ENCODE measurements at regions not wholly inside any gene's neighbourhood (a gene's known extent, or its start where the extent isn't known, plus 50 kb on each side); places are given as distances from the start of the nearest gene placed in this dataset.
"Not testable (repeated sequence)": the region's sequence is repeated elsewhere in the genome, so short reads cannot be mapped to it uniquely, and the experiment has no call there.

DNA sequence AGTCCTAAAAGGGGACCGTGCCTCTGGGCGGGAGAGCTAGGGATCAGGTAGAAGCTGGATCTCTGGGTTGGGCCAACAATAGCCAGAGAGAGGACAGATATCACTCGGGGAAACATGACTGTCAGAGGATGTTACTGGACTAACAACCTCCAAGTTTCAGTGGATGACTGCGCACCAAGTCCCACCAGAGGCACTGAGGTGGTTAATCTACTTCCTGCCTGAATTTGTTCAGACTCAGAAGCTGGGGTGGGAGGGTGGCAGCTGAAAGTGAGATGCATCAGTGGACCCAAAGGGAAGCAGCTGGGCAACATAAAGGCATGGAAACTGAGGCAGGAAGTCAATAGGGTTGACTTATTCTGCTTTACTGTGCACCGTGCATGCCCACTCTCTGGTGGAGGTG is 130.1 kb upstream of the SLC44A1 start:
- no peak for DNase-seq (ENCODE audit: low read depth in 2 of 2)

DNA sequence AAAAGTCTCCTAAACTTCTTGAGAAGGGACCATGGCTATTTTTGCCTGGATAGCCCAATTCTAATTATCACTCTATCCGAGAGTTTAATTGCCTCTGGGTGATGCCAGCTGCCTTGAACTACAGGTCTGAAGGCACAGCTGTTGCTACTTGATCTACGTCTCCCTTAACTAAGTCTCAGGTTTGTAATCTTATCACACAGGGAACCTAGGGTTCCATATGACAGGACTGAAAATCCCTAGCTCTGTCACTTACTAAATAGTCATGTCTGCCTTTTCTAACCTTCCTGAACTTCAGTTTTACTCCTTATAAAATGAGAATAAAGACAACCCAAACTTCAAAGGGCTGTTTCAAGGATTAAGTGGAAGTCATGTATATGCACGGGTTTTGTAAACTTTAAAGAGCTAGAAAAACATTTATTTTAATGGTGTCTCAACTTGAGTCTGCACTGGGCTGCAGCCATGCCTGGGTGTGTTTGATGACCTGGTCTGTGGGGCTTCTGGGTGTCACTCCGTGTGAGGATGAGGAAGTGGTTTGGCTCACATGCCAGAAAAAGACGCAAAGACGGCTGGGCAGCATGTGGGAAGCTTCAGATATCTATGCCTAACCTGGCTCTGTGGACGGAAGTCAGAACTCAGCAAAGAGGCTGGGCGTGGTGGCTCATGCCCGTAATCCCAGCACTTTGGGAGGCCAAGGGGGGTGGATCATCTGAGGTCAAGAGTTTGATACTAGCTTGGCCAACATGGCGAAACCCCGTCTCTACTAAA is 129.3 kb upstream of the SLC44A1 start:
- DNase-seq (ENCODE audit: low read depth in 2 of 2): no peak

DNA sequence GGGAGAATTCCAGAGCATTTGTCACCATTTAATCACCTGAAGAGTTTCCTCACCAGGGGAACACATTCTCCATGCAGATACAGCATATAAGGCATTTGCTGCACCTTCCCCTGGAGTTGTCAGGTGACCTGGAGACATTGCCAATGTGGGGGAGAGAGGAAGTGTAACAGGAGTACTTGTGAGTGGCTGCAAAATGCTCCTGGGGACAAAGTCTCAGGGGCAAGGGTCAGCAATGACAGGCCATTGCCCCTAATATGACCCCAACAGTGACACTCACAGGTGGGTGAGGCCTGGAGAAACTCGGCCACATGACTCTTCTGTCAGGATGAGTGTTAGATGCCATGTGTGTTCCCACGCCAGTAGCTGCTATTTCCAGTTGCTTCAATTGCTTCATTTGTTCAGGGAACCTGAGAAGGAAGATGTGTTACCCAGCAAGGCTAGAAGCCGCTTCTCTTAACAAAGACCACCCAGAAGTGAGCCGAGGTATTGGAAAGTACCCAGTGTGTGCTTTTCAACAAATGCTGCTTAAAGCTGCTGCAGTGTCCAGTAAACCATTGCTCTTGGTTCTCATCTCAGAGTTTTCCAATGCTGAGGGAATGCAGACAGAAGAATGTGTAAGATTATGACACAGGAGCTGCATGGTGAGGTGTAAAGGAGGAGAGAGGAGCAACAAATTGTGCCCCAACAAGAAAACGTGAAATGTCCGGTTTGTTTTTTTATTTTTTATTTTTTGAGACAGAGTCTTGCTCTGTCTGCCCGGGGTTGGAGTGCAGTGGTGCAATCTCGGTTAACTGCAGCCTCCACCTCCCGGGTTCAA is 128.2 kb upstream of the SLC44A1 start:
- DNase-seq (ENCODE audit: low read depth in 2 of 2): no peak

DNA sequence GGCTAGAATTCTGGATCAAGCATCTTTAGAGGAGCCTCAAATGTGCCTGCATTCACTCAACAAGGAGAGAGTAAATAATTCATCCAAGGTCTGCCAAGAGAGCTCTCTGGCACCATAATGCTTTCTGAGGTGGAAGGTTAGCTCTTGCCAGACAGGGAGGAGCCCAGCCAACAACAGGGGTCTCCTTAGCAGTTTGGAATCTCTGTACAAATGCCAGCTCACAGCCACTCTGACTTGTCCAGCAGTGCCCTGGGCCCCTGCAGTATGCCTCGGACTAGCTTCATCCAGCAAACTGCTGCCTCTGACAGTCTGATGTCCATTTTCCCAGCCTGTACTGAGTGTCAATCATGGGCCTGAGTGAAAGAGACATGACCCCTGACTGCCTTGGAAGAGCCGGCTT is 127.2 kb upstream of the SLC44A1 start:
- DNase-seq (ENCODE audit: low read depth in 2 of 2): no peak

DNA sequence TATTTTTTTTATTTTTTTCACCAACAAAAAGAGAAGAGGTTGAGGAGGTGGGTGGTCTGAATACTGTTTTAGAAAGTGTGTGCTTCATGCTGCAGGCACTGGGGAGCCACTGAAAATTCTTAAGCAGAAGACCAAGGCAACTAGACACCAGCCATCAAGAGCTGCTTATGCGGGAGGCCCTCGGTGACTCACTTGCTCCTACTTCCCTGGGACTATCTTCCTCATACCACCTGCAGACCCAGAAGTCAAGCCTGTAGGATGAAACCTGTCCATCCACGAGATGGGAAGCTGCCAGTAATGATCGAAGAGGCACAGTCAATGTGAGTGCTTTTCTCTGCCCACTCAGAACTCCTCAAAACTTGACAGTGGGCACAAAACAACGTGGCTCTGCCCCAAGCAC is 125.8 kb upstream of the SLC44A1 start:
- DNase-seq (ENCODE audit: low read depth in 2 of 2): no peak

DNA sequence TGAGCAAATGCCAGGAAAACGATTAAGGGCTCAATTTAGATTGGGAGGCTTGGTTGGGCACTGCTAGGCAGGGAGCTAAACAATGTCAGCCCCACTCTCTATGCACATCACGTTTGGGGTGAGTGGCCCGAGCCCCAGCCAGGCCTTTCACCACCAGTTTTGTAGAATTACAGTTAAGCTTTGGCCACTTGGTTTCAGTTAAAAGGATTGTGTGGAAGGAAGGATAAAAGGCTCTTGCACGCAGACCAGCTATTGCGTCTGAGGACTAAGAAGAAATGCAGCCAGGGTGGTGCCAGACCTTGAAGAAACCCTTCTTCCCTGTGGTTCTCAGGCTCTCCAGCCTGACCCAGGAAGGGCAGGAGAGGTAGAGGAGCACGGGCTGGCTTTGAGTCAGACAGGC is 125.3 kb upstream of the SLC44A1 start:
- DNase-seq (ENCODE audit: low read depth in 2 of 2): no peak

DNA sequence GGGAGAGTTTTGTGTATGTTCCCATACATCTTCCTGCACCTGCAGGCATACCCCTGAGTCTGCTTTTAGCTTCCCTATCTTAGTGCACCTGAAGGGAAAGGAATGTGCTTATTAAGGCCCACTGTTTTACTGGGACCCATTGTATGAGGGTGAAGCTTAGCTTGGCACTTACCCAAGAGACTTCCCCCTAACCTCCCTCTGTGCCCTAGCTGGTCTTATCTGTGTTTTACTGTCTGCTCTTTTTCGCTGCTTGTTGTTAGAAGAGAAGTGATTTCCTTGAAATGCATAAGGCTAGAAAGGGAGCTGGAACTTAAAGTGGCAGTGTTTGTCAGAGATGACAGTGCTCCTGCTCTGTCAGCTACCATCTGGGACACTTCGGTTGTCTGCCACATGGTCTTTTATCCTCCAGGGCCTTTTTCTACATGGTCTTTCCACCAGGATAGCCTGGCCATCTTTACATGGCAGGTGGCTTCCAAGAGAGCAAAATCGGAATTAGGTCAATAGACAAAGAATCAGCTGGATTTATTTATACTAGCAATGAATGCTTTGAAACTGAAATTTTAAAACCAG is 122.5 kb upstream of the SLC44A1 start:
- DNase-seq (ENCODE audit: low read depth in 2 of 2): no peak

DNA sequence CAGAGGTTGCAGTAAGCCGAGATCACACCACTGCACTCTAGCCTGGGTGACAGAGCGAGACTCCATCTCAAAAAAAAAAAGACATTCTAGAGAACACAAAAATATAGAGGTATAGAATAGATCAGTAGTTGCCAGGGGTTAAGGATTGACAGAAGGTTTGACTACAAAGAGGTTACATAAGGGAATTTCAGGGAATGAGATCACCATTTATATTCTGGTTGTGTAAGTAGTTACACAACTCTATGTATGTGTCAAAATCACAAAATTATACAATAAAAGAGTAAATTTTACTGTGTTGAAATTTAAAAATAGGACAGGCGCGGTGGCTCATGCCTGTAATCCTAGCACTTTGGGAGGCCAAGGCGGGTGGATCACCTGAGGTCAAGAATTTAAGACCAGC is 119.9 kb upstream of the SLC44A1 start:
- DNase-seq (ENCODE audit: low read depth in 2 of 2): not testable (repeated sequence)

DNA sequence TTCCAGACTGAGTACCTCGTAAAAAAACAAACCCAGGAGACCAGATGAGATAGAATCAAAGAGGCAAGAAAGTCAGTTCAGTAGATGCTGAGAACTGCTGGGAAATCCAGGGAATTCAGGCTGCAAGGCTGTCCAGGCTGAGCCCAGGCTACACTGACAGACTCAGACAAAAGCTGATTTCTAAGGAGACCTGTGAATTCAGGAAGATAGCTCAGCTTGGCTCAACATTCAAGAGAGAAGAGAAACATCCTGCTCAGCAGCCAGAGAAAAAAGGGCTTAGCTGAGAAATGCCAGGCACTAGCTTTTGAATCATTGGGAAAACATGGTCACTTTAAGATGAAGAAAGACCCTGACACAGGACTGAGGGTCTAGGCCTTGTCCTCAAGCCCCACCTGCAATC is 118.2 kb upstream of the SLC44A1 start:
- no peak for DNase-seq (ENCODE audit: low read depth in 2 of 2)

DNA sequence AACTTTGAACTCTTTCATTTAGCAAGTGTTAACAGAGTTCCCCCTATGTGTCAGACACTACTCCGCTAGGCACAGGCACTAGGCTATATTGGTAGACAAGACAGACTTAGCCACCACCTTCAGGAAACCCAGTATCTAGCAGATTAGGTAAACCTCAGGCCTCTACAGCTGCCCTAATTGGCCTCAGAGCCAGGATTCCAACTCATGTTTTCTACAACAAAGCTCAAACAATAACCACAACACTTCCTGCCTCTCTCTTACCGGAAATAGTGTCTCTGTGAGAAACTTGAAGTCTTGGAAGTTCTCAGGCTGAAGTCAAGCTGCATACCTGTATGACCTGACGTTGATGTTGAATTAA is 116.6 kb upstream of the SLC44A1 start:
- peak in 1 of 2 donors; percentile 18 for DNase-seq (ENCODE audit: low read depth in 2 of 2)

DNA sequence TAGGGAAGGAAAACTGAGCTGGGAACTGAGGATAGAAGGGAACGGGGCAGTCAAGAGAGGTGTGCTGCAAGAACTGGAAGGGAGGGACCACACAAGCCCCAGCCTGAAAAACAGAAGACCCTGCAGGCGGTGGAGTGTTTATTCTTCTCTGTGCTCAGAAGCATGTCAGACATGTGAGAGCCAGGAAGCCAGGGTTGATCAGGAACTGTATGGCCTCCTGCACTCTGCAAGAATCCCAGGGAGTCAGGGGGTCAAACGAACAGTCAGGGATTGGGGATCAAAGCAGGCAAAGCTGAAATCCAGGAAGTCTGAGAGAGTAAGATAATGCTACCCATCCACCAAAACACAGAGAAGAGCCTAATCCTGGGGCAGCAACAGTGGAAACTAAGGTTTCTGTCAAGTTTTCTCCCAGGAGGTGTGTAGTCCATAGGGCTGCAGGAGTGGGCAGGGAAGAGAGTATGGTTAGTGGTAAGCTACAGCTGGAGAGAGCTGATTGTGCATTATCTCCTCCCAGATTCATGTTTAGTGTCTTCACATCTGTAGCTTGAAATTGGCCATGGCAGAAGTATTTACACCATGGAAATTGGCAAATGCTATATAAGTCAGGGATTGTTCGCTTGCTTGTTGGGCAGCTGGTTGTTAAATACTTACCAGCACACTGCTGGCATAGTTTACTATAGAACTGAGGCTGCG is 115.4 kb upstream of the SLC44A1 start:
- no peak for DNase-seq (ENCODE audit: low read depth in 2 of 2)

DNA sequence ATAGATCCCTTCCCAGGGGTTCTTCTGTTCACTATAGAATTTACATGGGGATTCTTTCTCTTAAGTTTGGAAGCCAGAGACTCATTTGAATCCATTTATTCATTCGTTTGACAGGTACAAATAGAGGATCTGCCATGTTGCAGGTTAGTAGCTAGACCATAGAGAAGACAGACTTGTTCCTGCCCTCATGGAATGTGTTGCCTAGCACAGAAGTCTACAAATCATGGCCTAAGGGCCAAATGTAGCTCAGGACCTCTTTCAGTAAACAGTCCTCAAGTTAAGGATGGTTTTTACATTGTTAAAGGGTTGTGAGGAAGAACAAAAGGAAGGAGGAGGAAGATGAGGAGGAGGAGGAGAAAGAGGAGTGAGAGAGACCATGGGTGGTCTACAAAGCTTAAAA is 114.7 kb upstream of the SLC44A1 start:
- no peak for DNase-seq (ENCODE audit: low read depth in 2 of 2)

DNA sequence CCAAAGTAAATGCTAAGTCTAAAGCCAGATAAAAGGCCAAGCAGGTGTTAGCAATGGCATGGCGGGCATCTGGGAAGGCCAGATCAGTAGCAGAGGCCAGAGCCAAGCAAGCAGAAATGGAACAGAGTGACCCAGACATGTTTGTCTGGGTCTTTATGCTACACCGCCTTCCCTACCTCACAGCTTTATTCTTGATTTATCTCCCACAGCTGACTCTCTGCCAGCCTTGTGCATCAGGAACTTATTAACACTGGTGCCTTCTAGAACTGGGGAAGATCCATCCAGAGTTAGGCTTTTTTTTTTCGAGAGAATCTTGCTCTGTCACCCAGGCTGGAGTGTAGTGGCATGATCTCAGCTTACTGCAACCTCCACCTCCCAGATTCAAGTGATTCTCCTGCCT is 112.5 kb upstream of the SLC44A1 start:
- no peak for DNase-seq (ENCODE audit: low read depth in 2 of 2)

DNA sequence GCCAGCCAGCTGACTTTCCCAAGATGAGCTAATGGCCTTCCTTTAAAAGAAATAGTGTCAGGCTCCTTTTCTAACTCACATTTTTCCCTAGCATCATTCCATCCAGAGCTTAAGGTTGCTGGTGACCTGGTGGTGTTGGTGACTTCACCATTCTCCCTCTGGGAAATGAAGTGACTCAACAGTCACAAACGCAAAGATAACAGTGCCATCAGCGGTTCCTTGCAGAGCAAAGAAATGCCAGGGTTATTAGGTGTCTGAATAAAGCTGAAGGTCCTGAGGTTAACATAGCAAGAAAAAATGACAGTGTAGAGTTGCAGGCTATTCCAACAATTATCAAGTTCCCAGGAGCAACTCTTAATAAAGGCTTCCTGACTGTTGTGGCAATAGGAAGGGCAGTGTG is 111.8 kb upstream of the SLC44A1 start:
- no peak for DNase-seq (ENCODE audit: low read depth in 2 of 2)

DNA sequence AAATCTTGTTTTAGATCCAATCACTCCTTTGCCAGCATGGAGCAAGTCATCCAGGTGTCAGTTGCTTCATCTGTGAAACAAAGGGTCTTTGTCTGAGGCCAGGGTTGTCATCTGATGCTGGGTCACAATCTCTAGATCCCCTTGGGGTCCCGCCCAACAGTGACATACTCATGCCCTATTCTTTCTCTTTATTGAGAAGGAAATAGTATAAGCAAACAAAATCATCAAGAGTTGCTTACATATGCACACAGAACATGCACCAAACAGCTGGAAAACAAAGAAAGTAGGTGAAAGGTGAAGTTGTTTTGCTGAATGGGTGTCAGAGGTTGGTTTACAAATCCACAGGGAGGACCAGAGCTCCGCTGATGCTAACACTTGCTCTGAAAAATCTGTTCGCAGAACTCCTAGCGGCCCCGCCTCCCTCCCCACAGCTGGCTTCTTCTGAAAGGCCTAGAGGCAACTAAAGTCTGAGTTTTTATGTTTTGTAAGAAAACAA is 106.1 kb upstream of the SLC44A1 start:
- no peak for DNase-seq (ENCODE audit: low read depth in 2 of 2)

DNA sequence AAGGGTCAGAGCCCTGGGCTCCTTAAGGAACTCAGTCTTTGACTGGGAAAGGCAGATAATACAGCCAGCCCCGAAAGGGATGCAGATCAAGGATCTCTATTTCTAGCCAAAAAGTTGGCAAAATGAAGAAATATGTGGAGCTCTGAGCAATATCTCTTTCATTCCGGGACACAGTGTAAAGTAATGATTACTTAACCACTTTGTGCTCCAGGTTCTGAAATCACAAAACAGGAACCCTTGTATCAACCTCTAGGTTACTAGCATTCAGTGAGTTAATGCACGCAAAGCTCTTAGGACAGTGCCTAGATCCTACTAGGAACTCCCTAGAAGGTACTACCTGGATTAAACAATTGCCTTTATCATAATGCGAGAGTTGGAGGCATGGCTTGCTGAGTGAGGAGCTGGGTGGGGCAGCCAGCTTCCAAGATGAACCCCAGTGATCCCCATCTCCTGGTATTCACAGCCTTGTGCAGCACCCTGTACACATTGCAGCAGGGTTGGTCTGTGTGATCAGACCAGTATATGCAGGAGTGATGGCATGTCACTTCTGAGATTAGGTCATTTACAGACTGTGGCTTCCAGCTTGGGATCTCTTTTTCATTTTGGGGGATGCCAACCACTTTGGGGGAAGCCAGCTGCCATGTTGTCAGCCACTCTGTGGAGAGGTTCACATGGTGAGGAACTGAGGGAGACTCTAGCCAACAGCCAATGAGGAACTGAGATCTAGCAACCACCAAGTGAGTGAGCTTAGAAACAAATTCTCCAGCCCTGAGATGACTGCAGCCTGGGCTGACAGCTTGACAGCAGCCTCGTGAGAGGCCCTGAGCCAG is 103.1 kb upstream of the SLC44A1 start:
- DNase-seq (ENCODE audit: low read depth in 2 of 2): no peak

DNA sequence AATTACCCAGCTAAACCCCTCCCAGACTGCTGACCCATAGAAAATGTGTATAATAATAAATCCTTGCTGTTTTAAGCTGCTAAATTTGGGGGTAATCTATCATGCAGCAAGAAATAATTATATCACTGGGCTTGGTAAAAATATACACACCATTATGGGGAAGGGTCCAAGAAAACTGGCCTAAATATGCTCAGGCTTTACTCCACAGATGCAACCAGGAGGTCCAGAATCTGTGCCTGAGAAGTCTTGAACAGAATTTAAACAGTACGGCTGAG is 102.5 kb upstream of the SLC44A1 start:
- DNase-seq (ENCODE audit: low read depth in 2 of 2): no peak

DNA sequence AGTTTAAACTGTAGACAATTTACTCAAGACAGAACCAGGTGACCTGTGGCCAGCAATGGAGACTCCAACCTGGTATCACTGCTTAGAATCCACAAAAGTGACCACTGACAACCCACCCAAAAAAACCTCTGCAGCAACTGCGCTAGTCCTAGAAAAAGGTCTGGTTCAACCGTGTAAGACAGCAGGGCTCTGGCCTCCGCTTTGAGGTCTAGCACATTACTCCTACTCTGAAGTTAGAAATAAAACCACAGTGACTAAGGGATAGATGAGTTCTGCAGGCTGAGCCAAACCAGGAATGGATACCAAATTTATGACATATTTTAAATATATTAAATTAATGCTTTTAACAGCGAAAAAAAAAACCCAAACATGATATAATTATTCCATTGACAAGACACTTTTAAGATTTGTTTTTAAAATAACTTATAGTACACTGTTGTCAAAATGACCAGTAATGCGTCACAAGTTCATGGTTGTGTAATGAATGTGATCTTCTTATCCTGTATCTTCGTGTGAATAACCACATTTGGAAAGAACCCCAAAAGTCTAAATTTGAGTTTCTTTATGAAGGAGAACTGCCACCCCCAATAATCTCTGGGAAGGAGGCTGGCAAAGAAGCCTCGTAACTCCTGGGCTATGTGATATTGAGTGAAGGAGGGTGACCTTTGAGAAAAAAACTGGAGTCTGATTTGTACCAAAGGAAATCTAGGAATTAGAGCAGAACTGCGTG is 101.9 kb upstream of the SLC44A1 start:
- no peak for DNase-seq (ENCODE audit: low read depth in 2 of 2)

DNA sequence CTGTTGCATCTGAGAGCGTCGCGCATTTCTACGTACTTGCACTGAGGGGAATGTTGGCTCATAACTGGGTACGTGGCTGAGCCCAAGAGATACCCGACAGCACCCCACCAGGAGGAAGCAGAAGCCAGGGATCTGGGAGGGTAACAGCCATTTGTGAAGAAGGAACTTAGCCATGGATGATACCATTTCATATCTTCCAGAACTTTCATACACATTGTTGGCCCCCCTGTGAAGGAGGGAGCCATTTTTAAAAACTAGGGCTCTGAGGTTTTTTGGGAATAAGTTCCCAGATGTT is 101.4 kb upstream of the SLC44A1 start:
- no peak for DNase-seq (ENCODE audit: low read depth in 2 of 2)

DNA sequence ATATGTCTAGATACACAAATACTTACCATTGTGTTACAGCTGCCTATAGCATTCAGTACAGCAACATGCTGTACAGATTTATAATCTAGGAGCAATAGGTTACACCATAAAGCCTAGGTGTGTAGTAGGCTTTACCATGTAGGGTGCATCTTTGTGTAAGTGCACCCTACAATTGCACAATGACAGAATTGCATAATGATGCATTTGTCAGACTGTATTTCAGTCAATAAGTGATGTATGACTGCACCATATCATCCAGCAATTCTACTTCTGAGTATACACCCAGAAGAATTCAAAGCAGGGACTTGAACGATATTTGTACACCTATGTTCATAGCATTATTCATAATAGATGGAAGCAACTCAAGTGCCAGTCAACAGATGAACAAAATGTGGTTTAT is 100.4 kb upstream of the SLC44A1 start:
- DNase-seq (ENCODE audit: low read depth in 2 of 2): no peak

DNA sequence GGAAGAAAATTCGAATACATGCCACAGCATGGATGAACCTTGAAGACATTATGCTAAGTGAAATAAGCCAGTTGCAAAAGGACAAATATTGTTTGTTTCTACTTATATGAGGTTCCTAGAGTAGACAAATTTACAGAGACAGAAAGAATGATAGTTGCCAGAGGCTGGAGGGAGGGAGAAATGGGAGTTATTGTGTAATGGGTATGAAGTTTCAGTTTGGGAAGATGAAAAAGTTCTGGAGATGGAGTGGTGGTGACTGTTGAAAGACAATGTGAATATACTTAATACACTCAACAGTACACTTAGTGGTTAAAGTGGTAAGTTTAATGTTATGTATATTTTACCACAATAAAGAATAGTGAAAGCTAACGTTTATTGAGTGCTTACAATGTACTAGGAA is 99.6 kb upstream of the SLC44A1 start:
- no peak for DNase-seq (ENCODE audit: low read depth in 2 of 2)

All from stimulated activated CD4-positive, alpha-beta T cell treated with anti-CD3 and anti-CD28 coated beads, Interleukin-1b, Interleukin-23, amount 100 ng/mL, for 1 hour (primary cell).